Activated CD4-positive, alpha-beta T cell treated with anti-CD3 and anti-CD28 coated beads, Interleukin-2, amount 10 ng/mL, durations not matched to agents 7 days and 5 days (primary cell): ENCODE measurements at regions not wholly inside any gene's neighbourhood (a gene's known extent, or its start where the extent isn't known, plus 50 kb on each side); places are given as distances from the start of the nearest gene placed in this dataset.
"Not testable (repeated sequence)": the region's sequence is repeated elsewhere in the genome, so short reads cannot be mapped to it uniquely, and the experiment has no call there.

Experiments used
- CTCF ChIA-PET: fragments of 350-600 bp; sonication (Branson Sonifier 250); formaldehyde crosslinking; loops from one replicate; lab custom pipeline; 2021; ENCODE audit warnings: antibody characterized with exemption; lab: Charles Lee
- POLR2A ChIA-PET: fragments of 350-600 bp; sonication (Branson Sonifier 250); formaldehyde crosslinking; loops from one replicate; lab custom pipeline; 2021; ENCODE audit warnings: antibody characterized with exemption; lab: Charles Lee
- DNase-seq: peaks from one replicate; pipeline ENCODE4 v3.0.0-alpha.2; 2020
- H3K27ac Mint-ChIP-seq: one replicate; pipeline ENCODE4 v1.8.0; 2021; ENCODE audit warnings: mild to moderate bottlenecking, moderate library complexity, mixed read lengths
- H3K27me3 Mint-ChIP-seq: one replicate; pipeline ENCODE4 v1.8.0; 2021; ENCODE audit warnings: mixed read lengths
- H3K36me3 Mint-ChIP-seq: one replicate; pipeline ENCODE4 v1.8.0; 2021; ENCODE audit warnings: low read depth, mixed read lengths
- H3K4me1 Mint-ChIP-seq: one replicate; pipeline ENCODE4 v1.8.0; 2021; ENCODE audit warnings: mixed read lengths
- H3K4me3 Mint-ChIP-seq: one replicate; pipeline ENCODE4 v1.8.0; 2021; ENCODE audit warnings: mild to moderate bottlenecking, moderate library complexity, mixed read lengths
- H3K9me3 Mint-ChIP-seq: one replicate; pipeline ENCODE4 v1.8.0; 2021; ENCODE audit warnings: mixed read lengths

- ChIA-PET POLR2A (no interaction called here), CTCF (no interaction called here)
- Mint-ChIP-seq H3K36me3 (no peaks in the 10 kb centered on the region), H3K9me3 (peaks cover 5% of the 10 kb centered on the region), H3K27ac (no peak overlapping the region), H3K27me3 (peaks cover 6% of the 10 kb centered on the region), H3K4me1 (no peaks in the 10 kb centered on the region), H3K4me3 (no peak overlapping the region)
- no peak for DNase-seq
Measured at GRCh38 chr10:123274306-123275135, 120.3 kb downstream of the BUB3 start.

GRCh38 chr10:123275136-123275564 is 120.9 kb downstream of the BUB3 start:
- peaks cover 5% of the 10 kb centered on the region for H3K9me3 Mint-ChIP-seq
- no peaks in the 10 kb centered on the region for H3K4me1 Mint-ChIP-seq
- ChIA-PET POLR2A (no interaction called here), CTCF (interaction anchor here (1.1 kb wide), 1 partner anchor 10 kb away, joined by 3 read pairs; no protein-coding TSS in a partner anchor)
- H3K27me3 Mint-ChIP-seq = peaks cover 6% of the 10 kb centered on the region
- no peak overlapping the region for H3K4me3 Mint-ChIP-seq
- no peak overlapping the region for H3K27ac Mint-ChIP-seq
- H3K36me3 Mint-ChIP-seq = no peaks in the 10 kb centered on the region
- DNase-seq = no peak

GRCh38 chr10:123278445-123278844 is 124.2 kb downstream of the BUB3 start:
- no peak overlapping the region for H3K4me3 Mint-ChIP-seq
- DNase-seq = no peak
- no peak overlapping the region for H3K27ac Mint-ChIP-seq
- H3K27me3 Mint-ChIP-seq = peaks cover 3% of the 10 kb centered on the region
- CTCF ChIA-PET = no interaction called here
- peaks cover 3% of the 10 kb centered on the region for H3K9me3 Mint-ChIP-seq
- POLR2A ChIA-PET = no interaction called here
- no peaks in the 10 kb centered on the region for H3K4me1 Mint-ChIP-seq
- H3K36me3 Mint-ChIP-seq = no peaks in the 10 kb centered on the region

DNA sequence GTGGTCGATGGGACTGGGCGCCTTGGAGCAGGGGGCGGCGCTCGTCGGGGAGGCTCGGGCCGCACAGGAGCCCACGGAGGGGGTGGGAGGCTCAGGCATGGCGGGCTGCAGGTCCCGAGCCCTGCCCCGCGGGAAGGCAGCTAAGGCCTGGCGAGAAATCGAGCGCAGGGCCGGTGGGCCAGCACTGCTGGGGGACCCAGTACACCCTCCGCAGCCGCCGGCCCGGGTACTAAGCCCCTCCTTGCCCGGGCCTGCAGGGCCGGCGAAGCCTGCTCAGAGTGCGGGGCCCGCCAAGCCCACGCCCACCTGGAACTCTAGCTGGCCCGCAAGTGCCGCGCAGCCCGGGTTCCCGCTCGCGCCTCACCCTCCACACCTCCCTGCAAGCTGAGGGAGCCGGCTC is 129.2 kb downstream of the BUB3 start:
- DNase-seq, H3K27ac Mint-ChIP-seq, H3K4me3 Mint-ChIP-seq, H3K9me3 Mint-ChIP-seq, POLR2A ChIA-PET, CTCF ChIA-PET, H3K27me3 Mint-ChIP-seq, H3K36me3 Mint-ChIP-seq, H3K4me1 Mint-ChIP-seq: not testable (repeated sequence)

GRCh38 chr10:123284022-123284421 is 129.8 kb downstream of the BUB3 start:
- CTCF ChIA-PET = no interaction called here
- no peaks in the 10 kb centered on the region for H3K36me3 Mint-ChIP-seq
- no peaks in the 10 kb centered on the region for H3K9me3 Mint-ChIP-seq
- no peak for DNase-seq
- H3K27ac Mint-ChIP-seq = no peak overlapping the region
- POLR2A ChIA-PET = no interaction called here
- no peak overlapping the region for H3K4me3 Mint-ChIP-seq
- no peaks in the 10 kb centered on the region for H3K4me1 Mint-ChIP-seq
- H3K27me3 Mint-ChIP-seq = no peaks in the 10 kb centered on the region

- H3K9me3 Mint-ChIP-seq = no peaks in the 10 kb centered on the region
- no peaks in the 10 kb centered on the region for H3K36me3 Mint-ChIP-seq
- no peak overlapping the region for H3K27ac Mint-ChIP-seq
- ChIA-PET CTCF (no interaction called here), POLR2A (no interaction called here)
- no peaks in the 10 kb centered on the region for H3K27me3 Mint-ChIP-seq
- H3K4me3 Mint-ChIP-seq = no peak overlapping the region
- DNase-seq = no peak
- no peaks in the 10 kb centered on the region for H3K4me1 Mint-ChIP-seq
Measured at GRCh38 chr10:123287594-123288247, 133.5 kb downstream of the BUB3 start.

DNA sequence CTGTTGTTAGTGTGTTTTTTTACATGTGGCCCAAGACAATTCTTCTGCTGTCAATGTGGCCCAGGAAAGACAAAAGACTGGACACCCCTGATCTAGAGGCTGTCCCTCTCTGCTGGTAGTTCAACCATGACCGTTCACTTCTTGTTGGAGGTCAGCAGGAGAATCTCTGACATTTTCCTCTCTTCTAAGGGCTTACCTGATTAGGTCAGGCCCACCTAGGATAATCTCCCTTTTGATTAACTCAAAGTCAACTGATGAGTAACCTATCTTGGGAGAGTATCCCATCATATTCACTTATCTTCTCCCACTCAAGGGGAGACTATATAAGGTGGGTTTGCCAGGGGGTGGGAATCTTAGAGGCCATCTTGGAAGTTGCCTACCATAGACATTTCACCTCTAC is 135.2 kb downstream of the BUB3 start:
- Mint-ChIP-seq H3K27ac (no peak overlapping the region), H3K9me3 (no peaks in the 10 kb centered on the region), H3K27me3 (no peaks in the 10 kb centered on the region), H3K4me1 (no peaks in the 10 kb centered on the region), H3K36me3 (no peaks in the 10 kb centered on the region), H3K4me3 (no peak overlapping the region)
- DNase-seq = no peak
- POLR2A ChIA-PET = no interaction called here
- CTCF ChIA-PET = interaction anchor here (1.0 kb wide), 1 partner anchor 21 kb away, joined by 3 read pairs; no protein-coding TSS in a partner anchor

GRCh38 chr10:123294109-123294508 is 139.9 kb downstream of the BUB3 start:
- Mint-ChIP-seq H3K36me3 (no peaks in the 10 kb centered on the region), H3K4me3 (no peak overlapping the region), H3K9me3 (peaks cover 8% of the 10 kb centered on the region), H3K27me3 (no peaks in the 10 kb centered on the region), H3K4me1 (no peaks in the 10 kb centered on the region), H3K27ac (no peak overlapping the region)
- ChIA-PET POLR2A (no interaction called here), CTCF (no interaction called here)
- DNase-seq = no peak

DNA sequence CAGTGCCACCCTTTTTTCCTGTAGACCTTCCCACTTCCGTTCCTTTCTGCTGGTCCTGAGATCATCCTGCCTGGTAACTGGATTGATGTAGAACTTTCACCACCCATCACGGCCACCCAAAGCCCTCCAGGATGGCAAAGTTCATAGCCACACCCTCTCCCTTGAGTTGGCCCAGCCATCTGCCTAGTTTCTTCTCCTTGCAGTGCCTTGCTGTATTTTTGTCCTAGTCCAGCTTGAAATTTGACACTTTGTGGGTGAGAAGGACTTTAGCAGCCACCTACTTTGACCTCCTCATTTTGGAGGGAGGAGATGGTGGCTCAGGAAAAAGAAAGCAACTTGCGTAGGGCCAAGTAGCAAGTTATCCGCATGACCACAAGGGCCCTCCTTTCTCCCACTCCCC is 140.7 kb downstream of the BUB3 start:
- ChIA-PET POLR2A (no interaction called here), CTCF (no interaction called here)
- H3K27me3 Mint-ChIP-seq = no peaks in the 10 kb centered on the region
- H3K36me3 Mint-ChIP-seq = no peaks in the 10 kb centered on the region
- H3K4me1 Mint-ChIP-seq = no peaks in the 10 kb centered on the region
- DNase-seq = no peak
- H3K9me3 Mint-ChIP-seq = peaks cover 8% of the 10 kb centered on the region
- no peak overlapping the region for H3K4me3 Mint-ChIP-seq
- H3K27ac Mint-ChIP-seq = peak overlapping the region; percentile 20

DNA sequence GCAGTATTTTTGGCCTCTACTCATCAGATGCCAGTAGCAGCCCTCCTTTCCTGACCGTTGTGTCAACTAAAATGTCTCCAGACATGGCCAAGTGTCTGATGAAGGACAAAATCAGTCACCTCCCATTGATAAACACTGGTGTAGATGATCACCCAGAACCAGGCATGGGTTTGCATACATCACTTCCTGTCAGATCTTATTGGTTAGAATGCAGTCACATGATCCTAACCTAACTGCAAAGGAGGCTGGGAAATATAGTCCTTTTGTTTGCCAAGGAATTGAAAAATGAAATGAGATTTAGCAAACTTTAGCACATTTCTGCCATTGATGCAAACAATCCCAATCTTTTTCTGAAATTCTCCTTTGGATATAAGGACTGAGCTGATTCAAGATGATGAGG is 141.4 kb downstream of the BUB3 start:
- no peaks in the 10 kb centered on the region for H3K36me3 Mint-ChIP-seq
- H3K4me1 Mint-ChIP-seq = no peaks in the 10 kb centered on the region
- H3K4me3 Mint-ChIP-seq = no peak overlapping the region
- DNase-seq = no peak
- peaks cover 8% of the 10 kb centered on the region for H3K9me3 Mint-ChIP-seq
- ChIA-PET CTCF (no interaction called here), POLR2A (no interaction called here)
- H3K27me3 Mint-ChIP-seq = no peaks in the 10 kb centered on the region
- peak overlapping the region; percentile 50 for H3K27ac Mint-ChIP-seq

GRCh38 chr10:123297175-123297574 is 143.0 kb downstream of the BUB3 start:
- ChIA-PET POLR2A (no interaction called here), CTCF (no interaction called here)
- no peak for DNase-seq
- Mint-ChIP-seq H3K9me3 (peaks cover 8% of the 10 kb centered on the region), H3K36me3 (no peaks in the 10 kb centered on the region), H3K27ac (no peak overlapping the region), H3K27me3 (no peaks in the 10 kb centered on the region), H3K4me3 (no peak overlapping the region), H3K4me1 (no peaks in the 10 kb centered on the region)

DNA sequence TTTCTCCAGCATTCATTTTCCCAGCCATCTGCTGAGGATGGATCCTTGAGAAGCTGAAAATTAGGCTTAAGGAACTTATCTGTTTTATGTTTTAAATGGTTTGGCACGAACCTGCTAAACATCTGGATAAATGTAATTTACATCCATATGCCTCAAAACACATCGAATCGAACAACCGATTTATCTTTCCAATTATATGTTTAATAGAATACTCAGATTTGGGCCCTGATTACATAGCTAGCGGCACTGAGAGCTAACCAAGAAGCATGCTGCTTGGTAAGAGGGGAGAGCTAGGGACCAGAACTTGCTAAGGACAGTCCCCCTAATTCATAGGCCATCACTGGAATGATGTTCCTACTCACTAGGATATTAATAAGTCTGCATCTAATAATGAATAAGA is 144.4 kb downstream of the BUB3 start:
- H3K4me3 Mint-ChIP-seq = no peak overlapping the region
- ChIA-PET CTCF (no interaction called here), POLR2A (no interaction called here)
- H3K27me3 Mint-ChIP-seq = no peaks in the 10 kb centered on the region
- no peaks in the 10 kb centered on the region for H3K4me1 Mint-ChIP-seq
- no peaks in the 10 kb centered on the region for H3K36me3 Mint-ChIP-seq
- H3K9me3 Mint-ChIP-seq = peaks cover 8% of the 10 kb centered on the region
- no peak overlapping the region for H3K27ac Mint-ChIP-seq
- DNase-seq = no peak

DNA sequence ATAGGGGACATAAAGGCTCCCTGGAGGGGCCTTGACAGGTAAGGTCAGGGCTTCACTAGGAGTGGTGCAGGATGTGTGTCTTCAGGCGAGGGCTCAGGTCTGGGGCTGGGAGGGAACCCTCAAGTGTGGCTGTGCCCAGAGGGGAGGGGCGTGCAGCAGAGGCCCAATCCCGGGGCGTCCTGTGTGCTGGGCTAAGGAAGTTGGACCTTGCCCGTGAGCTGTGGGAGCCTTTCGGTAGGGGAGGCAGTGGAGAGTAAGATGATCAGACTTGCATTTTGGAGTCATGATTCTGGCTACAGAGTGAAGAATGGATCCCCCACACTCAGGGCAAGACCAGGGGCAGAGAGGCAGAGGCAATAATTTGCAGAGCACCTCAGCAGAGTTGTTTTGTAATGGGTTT is 145.4 kb downstream of the BUB3 start:
- Mint-ChIP-seq H3K9me3 (peaks cover 8% of the 10 kb centered on the region), H3K4me1 (no peaks in the 10 kb centered on the region)
- no peak for DNase-seq

More for the DNA sequence above, 145.4 kb downstream of the BUB3 start:
- no peaks in the 10 kb centered on the region for H3K27me3 Mint-ChIP-seq
- H3K36me3 Mint-ChIP-seq = no peaks in the 10 kb centered on the region
- ChIA-PET CTCF (no interaction called here), POLR2A (no interaction called here)
- no peak overlapping the region for H3K4me3 Mint-ChIP-seq
- no peak overlapping the region for H3K27ac Mint-ChIP-seq
